T-helper 9 cell (primary cell): ENCODE measurements at regions not wholly inside any gene's neighbourhood (a gene's known extent, or its start where the extent isn't known, plus 50 kb on each side); places are given as distances from the start of the nearest gene placed in this dataset.

ENCODE experiments used
- DNase-seq: peaks from one replicate; pipeline ENCODE4 v3.0.0-alpha.2; 2020

DNA sequence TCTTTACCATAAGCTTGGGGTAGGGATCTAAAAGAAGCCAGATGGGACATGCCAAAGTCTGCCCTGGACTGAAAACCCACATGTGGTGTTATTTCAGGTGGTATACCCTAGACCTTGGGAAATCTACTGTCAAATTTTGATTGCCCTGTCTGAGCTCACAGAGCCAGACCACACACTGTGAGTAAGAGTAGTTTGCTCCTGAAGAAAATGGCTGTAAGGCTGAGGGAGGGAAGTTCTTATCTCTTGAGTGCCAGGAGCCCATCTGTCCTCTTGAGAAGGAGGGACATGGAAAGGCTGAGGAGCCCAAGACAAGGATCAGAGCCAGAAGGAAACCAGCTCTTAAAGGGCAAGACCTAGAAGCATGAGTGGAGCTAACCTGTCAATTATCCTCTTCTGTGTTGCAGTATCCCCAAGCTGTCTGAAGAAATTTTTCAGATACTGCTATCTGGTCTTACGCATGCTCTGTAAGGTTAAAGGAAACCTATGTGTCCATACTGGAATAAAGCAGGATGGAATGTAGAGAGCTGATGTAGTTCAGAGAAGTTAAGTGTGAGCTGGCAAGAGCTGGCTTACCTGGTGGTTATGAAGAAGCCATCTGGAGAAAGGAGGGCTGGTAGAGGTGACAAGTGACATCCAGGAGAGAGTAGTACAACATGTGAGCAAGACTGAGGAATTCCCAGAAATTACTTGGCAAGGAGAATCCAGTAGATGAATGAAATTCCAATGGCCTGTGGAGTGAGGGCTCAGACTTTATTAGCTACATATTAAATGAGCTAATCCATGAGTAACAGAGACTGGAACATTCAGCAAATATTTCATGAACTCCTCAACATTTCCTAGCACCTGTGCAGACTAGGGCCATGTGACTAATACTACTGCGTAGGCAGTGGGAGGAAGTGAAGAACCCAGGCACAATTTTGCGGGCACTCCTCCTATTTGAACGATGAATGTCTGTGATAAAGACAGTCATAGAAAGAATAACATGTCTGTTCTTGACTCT, 389.1 kb upstream of the KIF2A start:
- DNase-seq: no peak

DNA sequence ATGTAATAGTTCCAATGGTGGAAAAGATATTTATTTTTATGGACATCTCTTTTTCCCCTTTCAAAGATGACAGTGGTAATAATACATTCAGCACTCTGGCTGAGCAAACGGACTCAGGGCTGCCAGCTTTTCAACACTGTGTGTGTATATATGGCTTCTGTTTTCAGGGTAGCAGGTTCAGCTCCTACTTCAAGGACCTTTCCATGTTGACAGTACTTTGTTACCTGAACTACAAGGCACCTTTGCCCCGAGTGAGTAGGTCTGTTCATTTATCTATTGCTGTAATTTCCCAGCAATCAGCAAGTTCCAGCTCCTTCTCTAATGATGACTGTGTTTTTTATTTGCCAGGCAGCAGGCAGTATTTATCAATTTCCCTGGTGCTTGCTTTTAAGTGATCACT, 387.4 kb upstream of the KIF2A start:
- DNase-seq: no peak

DNA sequence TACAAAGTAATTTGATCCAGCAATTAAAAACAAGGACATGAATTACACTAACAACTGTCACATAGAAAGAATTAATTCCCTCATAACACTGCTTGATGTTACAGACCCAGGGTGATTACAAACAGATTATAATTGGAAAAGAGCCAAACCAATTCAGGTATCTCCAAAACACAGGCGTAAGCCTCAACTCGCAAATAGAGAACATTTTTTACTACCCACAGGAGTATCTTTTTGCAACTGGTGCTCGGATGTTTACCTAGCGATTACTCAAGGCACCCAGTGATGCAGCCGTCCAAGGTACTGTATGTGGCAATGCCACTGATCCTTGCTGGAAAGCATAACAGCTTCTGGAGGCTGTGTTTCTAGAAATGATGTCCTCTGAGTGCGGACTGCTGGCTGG, 386.1 kb upstream of the KIF2A start:
- DNase-seq: no peak

DNA sequence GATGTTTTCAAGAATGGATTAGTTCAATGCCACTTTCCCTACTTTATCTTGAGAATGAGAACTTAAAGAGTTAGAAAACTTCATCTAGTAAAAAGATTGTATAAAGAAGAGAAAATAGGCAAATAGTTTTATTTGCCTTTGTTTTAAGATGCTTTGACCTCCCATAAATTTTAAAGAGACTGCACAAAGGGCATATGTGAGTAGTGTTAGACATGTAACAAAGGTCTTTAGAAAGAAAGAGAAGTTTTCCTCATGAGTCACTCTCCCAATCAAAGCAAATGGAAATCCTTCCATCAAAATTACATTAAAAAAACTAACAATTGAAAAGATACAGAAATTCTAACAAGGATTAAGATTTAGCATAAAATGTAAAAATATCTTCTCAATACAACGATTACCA, 381.8 kb upstream of the KIF2A start:
- no peak for DNase-seq

DNA sequence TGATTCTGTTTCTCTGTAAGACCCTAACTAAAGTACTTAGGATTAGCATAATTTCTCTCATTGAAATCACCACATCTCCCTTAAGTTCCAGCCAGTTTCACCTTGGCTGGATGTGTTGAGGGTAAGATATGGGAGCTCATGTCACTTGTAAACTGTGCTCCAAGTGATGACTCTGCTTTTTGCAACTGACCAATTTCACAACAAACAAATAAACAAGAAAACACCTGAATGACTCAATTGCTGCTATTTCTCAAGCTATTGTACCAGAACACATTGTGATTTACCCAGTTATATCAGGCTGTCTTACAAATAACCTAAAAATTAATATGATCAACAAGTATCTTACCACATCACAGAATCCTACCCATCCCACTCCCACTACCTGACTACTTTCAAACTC, 379.1 kb upstream of the KIF2A start:
- DNase-seq: no peak

DNA sequence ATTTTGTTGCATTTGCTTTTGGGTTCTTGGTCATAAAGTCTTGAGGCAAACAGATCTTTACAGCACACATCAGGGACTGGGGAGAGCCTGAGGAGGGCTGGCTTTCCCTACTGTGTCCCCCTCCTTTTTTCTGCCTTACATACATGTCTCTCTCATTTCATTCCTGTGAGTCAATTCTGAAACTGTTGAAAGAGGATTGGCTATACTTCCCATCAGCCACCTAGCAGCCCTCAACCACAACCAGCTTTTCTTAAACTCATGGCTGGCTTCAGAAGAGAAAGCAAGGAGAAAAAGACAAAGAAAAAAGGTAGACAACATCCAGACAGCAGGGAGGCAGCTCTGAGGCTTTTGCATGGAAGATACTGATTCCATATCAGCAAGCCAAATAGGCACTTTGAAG, 374.8 kb upstream of the KIF2A start:
- no peak for DNase-seq

DNA sequence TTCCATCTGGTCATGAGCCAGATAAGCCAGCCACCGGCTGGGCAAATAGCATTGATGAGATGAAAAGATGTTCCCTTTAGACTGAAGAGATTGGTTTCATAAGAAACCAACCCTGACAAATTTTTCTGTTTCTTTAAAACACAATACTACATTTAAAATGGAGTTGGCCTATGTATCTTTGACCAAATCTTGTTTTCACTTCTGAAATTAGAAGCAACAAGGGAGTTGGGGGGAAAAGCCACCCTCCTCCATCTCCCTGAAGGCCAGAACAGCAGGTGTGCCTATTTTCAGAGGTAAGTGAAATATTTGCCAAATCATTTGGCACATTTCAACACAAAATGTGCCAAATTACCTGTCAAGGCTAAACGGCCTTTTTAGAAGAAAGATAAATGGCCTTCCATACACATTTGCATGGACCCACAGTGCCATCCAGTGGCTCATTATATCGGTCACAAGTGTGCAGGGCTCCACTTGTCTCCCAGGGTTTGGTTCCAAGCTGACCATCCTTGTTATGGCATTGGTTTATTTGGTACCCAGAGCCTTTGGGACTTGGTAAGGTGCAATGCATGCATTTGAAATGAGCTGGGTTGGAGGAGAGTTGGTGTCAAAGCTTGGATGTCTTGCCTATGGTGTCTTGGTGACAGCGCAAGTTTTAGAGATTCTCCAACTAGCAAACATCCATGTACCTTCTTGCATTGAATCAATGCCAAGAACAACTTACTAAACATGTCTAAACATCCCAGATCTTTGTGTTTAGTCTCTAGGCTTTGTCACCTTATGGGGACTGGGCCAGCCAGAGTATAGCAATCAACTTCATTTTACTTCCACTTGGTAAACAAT, 372.0 kb upstream of the KIF2A start:
- DNase-seq: no peak

DNA sequence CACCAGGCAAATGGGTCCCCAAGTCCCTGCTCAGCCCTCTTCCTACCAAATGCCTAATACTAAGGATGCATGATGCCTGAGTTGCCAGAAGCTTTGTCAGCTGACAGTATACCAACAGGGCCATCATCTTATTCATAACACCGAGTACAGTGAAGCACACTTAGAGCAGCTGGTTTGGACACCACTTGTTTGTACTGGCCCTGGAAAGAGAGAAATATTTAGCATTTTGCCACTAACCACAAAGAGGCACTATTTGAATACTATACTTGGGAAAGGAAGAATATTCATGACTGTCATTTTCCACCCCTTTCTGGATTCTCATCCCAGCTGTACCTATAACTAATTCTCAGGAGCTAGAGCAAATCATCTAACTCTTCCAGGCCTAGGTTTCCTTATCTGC, 364.4 kb upstream of the KIF2A start:
- no peak for DNase-seq

DNA sequence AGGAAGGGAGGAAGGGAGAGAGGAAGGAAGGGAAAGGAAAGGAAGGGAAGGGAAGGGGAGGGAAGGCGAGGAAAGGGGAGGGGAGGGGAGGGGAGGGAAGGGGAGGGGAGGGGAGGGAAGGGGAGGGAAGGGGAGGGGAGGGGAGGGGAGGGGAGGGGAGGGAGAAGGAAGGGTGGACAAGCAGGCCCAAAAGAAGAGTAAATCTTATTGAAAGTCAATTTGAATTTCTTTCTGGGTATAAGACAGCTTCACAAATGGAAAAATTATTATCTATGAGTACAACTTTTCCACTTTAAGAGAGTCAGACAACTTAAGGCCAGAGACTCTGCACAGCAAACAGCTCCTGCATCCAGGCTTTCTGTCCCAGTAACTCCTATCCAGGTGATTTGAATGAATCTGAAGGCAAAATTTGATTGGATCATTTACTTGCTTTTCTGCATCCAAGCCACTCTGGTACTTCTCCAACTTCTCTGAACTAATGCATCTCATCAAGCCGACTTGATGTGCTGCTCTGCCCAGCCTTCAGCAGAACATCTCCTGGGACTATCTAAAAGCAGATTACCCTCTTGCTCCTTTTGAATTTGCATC, 363.4 kb upstream of the KIF2A start:
- no peak for DNase-seq

DNA sequence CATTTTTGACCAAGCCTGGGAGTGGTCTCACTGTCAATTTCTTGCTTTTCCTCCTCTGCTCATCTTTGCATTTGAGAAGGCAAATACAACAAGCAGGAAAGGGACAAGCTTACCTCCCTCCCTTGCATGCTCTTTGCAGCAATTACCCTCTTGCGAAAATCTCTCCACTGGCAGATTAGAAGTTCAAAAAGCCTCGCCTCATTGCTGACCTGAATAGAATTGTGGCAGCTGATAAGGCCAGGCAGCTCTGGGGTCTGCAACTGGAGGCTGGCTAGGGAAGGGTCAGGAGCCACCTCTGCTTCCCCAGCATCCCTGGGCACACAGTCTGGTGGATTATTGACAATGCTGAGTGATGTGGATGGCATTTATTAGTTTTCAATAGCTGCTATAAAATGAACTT, 362.3 kb upstream of the KIF2A start:
- DNase-seq: no peak

DNA sequence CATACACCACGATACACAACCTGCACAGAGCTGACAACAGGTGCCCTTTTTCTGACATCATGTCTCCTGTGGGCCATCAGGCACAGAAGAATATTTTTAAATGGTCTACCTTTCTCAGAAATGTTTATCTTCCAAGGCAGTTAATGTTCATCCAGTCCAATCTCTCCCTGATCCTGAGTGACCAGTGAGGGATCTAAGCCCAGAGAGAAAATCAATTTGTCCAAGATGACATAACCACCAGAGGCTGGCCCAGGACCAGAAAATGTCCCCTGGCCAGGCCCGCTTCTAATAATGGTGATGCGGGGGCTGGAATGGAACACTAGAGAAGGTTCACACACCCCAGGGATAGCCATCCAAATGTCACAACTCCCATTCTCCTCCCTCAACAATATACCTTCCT, 357.9 kb upstream of the KIF2A start:
- DNase-seq: no peak

DNA sequence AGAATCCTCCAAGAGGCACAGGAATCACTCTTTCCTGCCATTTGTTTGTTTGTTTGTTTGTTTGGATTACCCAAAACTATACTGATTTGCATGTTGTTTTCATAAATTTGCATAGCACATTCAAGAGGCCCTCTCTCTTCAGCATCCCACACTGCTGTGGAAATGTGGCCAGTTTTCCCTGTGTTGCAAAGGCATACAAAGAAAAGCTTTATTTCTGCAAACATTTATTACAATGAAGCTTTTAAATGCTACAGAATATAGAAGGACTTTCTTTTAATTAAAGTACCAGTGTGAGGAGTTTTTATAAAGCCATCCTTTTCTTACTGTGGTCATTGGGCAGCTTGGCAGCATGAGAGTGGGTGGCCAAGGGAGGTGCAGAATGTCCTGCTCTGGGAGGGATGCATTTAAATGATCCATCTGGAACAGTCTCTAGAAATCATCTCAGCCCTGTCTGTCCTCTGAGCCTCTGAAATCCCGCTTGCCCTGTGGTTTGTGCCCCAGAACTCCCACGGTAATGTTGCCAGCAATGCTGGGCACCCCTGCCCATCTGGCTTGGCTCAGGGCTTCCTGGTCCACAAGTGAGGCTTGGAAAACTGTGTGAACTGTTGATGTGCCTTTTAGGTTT, 356.8 kb upstream of the KIF2A start:
- DNase-seq: no peak

DNA sequence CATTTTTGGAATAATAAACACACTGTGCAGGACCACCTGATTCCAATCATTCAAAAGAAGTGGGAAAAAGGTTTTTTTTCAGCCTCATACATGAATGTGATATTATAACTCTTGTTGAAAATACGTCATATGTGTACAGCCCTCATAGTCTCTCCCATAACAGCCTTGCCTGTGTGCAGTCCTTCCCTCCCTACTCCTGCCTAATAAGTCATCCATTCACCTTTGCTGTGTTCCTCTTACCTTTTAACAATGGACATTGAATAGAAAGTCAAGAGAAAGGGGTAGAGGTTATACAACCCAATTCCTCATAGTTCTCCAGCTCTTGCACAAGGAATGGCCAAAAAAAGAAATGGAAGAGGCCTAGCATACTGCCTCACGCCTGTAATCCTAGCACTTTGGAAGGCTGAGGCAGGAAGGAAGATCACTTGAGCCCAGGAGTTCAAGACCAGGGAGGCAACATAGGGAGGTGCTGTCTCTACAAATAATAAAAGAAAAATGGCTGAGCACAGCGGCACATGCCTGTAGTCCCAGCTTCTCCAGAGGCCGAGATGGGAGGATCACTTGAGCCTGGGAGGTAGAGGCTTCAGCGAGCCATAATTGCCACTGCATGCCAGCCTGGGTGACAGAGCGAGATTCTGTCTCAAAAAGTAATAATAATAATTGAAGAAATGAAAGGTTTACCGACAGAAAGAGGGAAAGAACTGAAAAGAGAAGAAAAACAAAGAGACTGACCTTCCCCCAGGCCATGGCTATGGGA, 356.1 kb upstream of the KIF2A start:
- no peak for DNase-seq

DNA sequence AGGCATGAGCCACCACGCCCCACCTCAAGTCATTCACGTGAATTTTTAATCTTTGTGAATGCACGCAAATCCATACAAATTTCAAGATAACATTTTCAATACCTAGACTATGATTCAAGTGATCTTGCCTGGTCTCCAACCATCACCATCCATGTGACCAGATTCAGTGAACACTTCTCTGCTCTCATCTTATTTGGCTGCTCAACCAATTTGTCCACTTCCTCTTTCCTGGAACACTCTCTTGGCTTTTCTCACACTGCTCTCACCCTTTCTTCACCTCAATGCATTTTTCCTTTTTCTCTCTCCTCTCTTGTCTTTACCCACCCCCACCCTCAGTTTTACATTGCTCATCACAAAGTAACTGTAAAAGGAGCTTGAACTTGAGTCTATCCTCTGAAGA, 354.7 kb upstream of the KIF2A start:
- no peak for DNase-seq

DNA sequence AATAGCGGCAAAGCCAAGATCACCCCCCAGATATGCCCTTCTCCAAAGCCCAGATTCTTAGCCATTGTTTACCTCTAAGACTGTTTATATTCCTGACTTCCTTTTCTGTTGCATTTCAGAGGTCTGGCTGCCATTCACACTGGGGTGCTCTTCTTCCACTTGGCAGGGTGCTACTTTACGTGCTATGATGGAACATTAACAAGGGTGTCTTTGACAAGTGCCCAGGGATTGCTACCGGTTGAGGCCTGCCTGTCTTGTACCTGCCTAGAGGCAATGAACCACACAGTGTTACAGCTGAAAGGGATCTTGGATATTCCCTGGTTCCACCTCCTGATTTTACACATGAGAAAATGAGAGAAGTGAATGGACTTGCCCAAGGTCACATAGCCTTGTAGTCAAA, 352.1 kb upstream of the KIF2A start:
- DNase-seq: no peak

DNA sequence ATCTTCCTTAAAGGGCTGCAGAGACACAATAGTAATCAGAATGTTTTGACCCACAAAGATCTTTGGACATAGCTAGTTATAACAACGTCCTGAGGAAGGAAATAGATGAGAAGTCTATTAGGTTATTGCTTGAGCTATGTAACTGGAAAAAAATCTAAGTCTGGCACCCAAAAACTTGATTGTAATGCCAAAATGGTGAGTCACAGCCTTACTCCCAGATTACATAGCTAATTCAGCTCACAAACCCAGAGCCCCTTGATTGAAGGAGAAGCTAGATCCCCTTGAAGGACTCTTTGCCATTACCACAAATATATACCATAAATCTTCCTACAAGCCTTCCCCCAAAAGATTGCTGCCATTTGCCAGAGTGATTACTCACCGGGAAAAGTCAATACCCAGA, 341.8 kb upstream of the KIF2A start:
- DNase-seq: no peak

DNA sequence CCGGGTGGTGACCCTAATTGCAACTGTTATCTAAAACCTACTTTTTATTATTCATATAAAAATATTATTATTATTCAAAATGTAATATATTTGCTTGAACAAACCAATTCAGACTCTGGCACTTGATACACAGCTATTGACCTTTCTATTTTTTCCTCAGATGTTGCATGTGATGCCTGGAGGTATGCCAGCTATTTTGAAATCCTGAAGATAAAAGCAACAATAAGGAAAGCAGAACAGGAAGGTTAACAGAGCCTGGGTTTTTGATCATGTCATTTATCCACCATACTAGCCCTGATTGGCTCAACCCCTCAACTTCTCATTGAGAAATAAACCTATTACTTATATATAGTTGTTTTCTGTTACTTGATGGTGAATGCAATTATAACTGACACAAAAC, 340.9 kb upstream of the KIF2A start:
- no peak for DNase-seq

DNA sequence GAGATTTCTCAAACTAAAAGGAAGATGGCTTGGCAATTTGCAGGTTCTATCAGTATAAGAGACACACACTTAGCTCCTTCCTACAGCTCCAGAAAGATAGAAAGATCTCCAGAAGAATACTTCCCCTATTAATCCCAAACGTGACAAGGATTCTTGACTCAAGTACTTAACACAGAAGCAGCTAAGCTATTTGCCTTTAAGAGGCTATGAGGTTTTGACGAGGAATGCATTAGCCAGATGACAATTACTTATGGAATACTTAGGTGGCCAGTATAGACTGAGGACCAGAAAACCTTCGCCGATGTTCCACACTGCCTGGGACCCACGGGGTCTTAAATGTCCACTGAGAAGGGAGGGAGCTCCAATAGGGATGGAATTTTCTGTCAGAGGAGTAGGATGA, 340.5 kb upstream of the KIF2A start:
- no peak for DNase-seq

DNA sequence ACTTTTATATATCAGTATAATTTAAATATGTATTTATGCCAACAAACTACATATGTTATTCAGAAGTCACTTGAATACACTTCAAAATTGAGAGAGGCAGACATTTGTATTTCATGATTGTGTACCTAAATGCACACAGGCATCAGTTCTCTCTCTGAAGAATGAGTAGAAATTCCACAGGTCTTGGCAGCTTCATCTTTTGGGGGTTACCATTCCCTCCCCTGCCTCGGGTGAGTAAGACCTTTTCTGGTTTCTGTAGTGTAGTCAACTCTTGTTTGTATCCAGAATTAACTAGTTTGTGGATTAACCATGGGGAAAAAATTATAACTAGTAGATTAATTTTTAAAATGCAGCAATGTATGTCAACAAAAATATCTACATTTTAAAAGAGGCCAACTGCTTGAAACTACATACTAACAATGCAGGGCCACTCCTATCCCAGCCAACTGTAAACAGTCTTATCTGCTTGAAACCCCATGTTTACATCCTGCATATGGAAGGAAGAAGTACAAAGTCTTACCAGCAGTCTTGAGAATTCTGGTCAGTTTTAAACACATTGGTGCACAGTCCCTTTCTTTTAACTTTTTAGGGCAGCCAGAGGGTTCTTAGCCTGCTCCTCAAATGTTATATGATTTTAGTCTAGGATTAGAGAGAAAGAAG, 339.6 kb upstream of the KIF2A start:
- DNase-seq: no peak

DNA sequence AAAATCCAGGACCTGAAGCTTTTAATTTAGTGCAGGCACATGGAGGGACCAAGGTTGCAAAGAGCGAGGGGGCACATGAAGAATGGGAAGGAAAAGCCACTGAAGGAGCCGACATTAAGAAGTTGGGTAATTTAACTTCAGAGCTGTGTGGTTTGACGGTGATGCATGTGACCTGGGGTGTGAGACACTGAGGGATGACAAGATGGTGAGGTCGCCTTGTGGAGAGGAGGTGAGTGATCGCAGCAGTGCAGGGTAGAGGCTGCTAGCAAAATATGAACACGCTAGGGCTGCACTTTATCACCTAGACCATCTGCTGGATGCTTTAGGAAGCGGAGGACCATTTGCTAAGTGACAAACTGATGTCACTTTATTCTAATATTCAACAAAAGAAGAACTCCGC, 339.0 kb upstream of the KIF2A start:
- DNase-seq: no peak

DNA sequence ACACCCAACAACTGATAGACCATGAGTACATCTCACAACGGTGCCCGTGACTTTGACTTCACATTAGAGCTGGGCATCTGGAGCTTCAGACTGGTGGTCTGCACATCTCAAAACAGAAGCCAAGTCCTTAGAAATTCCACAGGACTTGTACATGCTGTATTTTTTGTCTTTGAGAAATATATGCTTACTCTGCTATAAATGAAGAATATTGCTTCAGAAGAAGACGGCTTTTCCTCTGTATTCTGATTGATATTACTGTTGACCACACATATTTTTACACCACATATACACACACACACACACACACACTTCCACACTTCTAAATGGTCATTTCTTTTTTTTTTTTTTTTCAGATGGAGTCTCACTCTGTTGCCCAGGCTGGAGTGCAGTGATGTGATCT, 338.3 kb upstream of the KIF2A start:
- DNase-seq: no peak

DNA sequence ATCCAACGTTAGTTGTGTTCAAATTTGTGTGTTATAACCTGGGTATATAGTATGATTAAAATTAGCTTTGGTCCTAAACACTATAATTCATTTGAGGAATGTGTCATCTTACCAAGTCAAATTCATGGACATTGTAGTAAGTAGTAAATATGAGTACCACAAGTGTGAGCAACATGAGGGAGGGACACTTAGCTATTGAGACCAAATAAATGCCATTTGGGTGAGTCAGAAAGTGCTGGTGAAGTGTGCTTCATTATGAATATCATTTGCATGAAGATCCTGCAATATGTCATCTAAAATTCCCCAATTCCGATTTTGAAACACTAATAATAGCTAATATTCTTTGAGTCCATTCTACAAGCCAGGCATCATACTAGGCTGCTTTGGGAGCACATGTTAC, 336.7 kb upstream of the KIF2A start:
- no peak for DNase-seq
